NCI-H1436 treated with DMSO at 0.1 percent for 48 hours (cell line): ENCODE measurements at regions not wholly inside any gene's neighbourhood (a gene's known extent, or its start where the extent isn't known, plus 50 kb on each side); places are given as distances from the start of the nearest gene placed in this dataset.

Experiments used
- DNase-seq: peaks from one replicate; lab custom pipeline; 2025; lab: John Stamatoyannopoulos, UW

GRCh38 chr6:44661221-44662008 is 273.9 kb downstream of the CDC5L start:
- DNase-seq, result no peak

- no peak for DNase-seq
Observed at GRCh38 chr6:44662461-44663121, 275.1 kb downstream of the CDC5L start.

- no peak for DNase-seq
Observed at GRCh38 chr6:44663860-44664634, 276.5 kb downstream of the CDC5L start.

- DNase-seq, result peak; percentile 25
Observed at GRCh38 chr6:44664716-44665115, 277.2 kb downstream of the CDC5L start.

- no peak for DNase-seq
Observed at GRCh38 chr6:44665143-44665542, 277.6 kb downstream of the CDC5L start.

GRCh38 chr6:44665683-44666082 is 278.2 kb downstream of the CDC5L start:
- no peak for DNase-seq

GRCh38 chr6:44666324-44666723 is 278.8 kb downstream of the CDC5L start:
- DNase-seq, result no peak

- no peak for DNase-seq
Observed at GRCh38 chr6:44667226-44667625, 279.7 kb downstream of the CDC5L start.

GRCh38 chr6:44667668-44668390 is 280.3 kb downstream of the CDC5L start:
- no peak for DNase-seq

GRCh38 chr6:44668391-44668930 is 281.0 kb downstream of the CDC5L start:
- DNase-seq, result no peak

GRCh38 chr6:44668976-44669934 is 281.7 kb downstream of the CDC5L start:
- DNase-seq, result no peak

GRCh38 chr6:44670146-44670545 is 282.6 kb downstream of the CDC5L start:
- no peak for DNase-seq

- no peak for DNase-seq
Observed at GRCh38 chr6:44671333-44671732, 283.8 kb downstream of the CDC5L start.

- no peak for DNase-seq
Observed at GRCh38 chr6:44672086-44672485, 284.6 kb downstream of the CDC5L start.

- DNase-seq, result no peak
Observed at GRCh38 chr6:44672841-44673240, 285.3 kb downstream of the CDC5L start.

- DNase-seq, result no peak
Observed at GRCh38 chr6:44674226-44675155, 287.0 kb downstream of the CDC5L start.

GRCh38 chr6:44675449-44675848 is 287.9 kb downstream of the CDC5L start:
- DNase-seq, result no peak

GRCh38 chr6:44676246-44676790 is 288.8 kb downstream of the CDC5L start:
- no peak for DNase-seq

- DNase-seq, result no peak
Observed at GRCh38 chr6:44676826-44677433, 289.4 kb downstream of the CDC5L start.
